Coronary artery (tissue), 2 donors: ENCODE measurements at regions not wholly inside any gene's neighbourhood (a gene's known extent, or its start where the extent isn't known, plus 50 kb on each side); places are given as distances from the start of the nearest gene placed in this dataset.
A peak's percentile ranks its signal among the peaks of the same experiment; 100 is the strongest.
"Not testable (repeated sequence)": the region's sequence is repeated elsewhere in the genome, so short reads cannot be mapped to it uniquely, and the experiment has no call there.

Experiments used
- DNase-seq: peaks from one replicate; pipeline ENCODE4 v3.0.0-alpha.2; 2017; ENCODE audit warnings: low spot score
- H3K27ac ChIP-seq, 2 donors: fragments of 200-600 bp; sonication (generic); one replicate each; pipeline ENCODE4 v1.5.1; 2016 to 2019
- H3K4me3 ChIP-seq: fragments of 200-600 bp; sonication (generic); 2 replicates; pipeline ENCODE4 v1.5.1; 2016; ENCODE audit warnings: mild to moderate bottlenecking, moderate library complexity
- TF ChIP-seq, protein P1 (sequence below): fragments of 200-600 bp; sonication (generic); IDR thresholded peaks from one replicate; pipeline ENCODE4 v1.5.1; 2019; ENCODE audit warnings: antibody characterized with exemption

DNA sequence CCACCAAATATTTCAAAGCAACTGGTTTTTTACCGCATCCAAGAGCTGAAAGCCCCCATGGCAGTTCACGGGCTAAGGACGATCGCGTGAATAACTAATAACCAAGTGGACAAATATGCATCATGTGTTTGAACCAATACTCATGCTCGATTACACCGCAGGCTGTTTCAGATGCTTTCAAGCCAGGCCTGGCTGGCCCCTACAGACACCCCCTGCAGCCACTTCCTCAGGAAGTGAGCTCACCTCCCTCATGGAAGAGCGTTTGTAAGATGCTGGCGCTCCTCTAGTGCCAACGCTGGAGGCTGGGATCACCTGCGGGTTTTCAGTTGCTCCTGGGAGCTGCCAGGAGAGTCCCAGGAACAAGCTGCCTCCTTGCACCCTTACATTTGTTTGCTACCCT lies 53.9 kb upstream of the PTCH1 start:
- TF ChIP-seq, protein P1, sequence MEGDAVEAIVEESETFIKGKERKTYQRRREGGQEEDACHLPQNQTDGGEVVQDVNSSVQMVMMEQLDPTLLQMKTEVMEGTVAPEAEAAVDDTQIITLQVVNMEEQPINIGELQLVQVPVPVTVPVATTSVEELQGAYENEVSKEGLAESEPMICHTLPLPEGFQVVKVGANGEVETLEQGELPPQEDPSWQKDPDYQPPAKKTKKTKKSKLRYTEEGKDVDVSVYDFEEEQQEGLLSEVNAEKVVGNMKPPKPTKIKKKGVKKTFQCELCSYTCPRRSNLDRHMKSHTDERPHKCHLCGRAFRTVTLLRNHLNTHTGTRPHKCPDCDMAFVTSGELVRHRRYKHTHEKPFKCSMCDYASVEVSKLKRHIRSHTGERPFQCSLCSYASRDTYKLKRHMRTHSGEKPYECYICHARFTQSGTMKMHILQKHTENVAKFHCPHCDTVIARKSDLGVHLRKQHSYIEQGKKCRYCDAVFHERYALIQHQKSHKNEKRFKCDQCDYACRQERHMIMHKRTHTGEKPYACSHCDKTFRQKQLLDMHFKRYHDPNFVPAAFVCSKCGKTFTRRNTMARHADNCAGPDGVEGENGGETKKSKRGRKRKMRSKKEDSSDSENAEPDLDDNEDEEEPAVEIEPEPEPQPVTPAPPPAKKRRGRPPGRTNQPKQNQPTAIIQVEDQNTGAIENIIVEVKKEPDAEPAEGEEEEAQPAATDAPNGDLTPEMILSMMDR = no peak
- DNase-seq = no peak
- H3K4me3 ChIP-seq = peak overlapping the region; percentile 68
- no peak overlapping the region for H3K27ac ChIP-seq

- no peak for DNase-seq
- Histone ChIP-seq H3K4me3 (peak overlapping the region; percentile 68), H3K27ac (no peak overlapping the region)
Measured at GRCh38 chr9:95570150-95570549, 53.4 kb upstream of the PTCH1 start.

DNA sequence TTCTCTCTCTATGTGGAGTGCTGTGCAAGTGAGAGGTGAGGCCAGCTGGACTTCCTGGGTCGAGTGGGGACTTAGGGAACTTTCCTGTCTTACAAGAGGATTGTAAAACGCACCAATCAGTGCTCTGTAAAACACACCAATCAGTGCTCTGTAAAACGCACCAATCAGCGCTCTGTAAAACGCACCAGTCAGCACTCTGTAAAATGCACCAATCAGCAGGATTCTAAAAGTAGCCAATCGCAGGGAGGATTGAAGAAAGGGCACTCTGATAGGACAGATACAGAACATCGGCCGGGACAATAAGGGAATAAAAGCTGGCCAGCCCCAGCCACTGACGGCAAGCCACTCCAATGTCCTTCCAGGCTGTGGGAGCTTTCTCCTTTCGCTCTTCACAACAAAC lies 52.0 kb upstream of the PTCH1 start:
- DNase-seq, H3K4me3 ChIP-seq, H3K27ac ChIP-seq: not testable (repeated sequence)

More at GRCh38 chr9:95570150-95570549, 53.4 kb upstream of the PTCH1 start:
- TF ChIP-seq, protein P1 = no peak
